Erythroblast (primary cell): ENCODE measurements at regions not wholly inside any gene's neighbourhood (a gene's known extent, or its start where the extent isn't known, plus 50 kb on each side); places are given as distances from the start of the nearest gene placed in this dataset.

Experiments used
- DNase-seq, 2 experiments: peaks; one replicate each; lab custom pipeline; 2025; lab: John Stamatoyannopoulos, UW
- GATA1 ChIP-seq: IDR thresholded peaks from 2 replicates; pipeline ENCODE4 v1.6.1; 2011; ENCODE audit warnings: low read depth, mild to moderate bottlenecking, control low read depth, low read length, moderate library complexity
- POLR2A ChIP-seq: IDR thresholded peaks from 2 replicates; pipeline ENCODE4 v1.6.1; 2011; ENCODE audit warnings: mild to moderate bottlenecking, low read length

DNA sequence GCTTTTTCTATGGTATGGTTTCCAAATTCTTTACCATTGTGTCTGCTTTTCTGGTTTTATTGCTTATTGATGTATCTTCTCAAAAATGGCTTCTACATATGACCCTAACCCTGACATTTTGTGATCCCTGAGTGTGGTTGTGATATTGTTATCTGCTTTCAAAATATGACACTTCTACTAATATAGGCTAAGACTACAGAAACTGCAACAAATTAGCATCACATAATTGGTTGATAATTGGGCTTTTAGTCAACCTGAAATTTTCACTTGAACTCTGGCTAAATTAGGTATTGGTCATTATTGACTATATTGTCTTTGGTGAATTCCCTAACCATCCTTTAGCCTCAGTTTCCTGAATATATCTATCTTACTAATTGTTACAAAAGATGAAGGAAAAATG, 246.1 kb downstream of the PIK3C3 start:
- TF ChIP-seq POLR2A = no peak
- TF ChIP-seq GATA1 = no peak
- DNase-seq = no peak

DNA sequence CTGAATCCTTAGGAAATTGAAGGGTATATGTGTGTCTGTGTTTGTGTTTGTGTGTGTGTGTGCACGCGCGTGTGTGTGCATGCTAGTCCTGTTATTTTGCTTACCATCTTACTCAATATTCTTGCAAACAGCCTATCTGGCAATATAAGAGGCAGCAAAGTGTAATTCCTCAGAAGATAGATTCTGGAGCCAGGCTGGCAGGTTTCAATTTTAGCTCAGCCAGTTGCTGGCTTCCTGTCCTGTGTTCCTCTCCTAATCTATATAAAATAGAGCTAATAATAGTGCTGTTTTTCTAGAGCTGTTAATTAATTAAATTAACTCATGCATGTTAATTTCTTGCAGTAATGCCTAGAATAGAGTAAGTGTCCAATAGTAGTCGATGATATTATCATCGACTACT, 256.2 kb downstream of the PIK3C3 start:
- DNase-seq = no peak
- TF ChIP-seq GATA1 (no peak), POLR2A (no peak)

DNA sequence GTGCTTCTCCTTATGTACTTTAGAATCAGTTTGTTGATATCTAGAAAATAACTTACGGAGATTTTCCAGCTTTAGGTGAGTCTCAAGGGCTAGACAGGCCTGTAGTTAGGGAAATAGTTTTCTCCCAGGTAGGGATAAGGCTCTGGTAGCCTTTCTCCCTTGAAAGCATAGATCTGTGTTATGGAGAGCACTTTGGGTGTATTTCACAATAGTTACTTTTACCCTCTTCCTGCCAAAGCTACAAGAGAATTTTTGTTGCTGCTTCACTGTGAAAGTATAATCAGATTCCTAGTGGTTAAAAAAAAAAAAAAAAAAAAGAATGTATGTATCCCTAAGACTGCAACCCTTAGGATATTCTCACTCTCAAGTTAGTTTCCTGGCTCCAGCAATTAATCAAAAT, 267.5 kb downstream of the PIK3C3 start:
- DNase-seq = no peak
- no peak for TF ChIP-seq POLR2A
- TF ChIP-seq GATA1 = no peak

DNA sequence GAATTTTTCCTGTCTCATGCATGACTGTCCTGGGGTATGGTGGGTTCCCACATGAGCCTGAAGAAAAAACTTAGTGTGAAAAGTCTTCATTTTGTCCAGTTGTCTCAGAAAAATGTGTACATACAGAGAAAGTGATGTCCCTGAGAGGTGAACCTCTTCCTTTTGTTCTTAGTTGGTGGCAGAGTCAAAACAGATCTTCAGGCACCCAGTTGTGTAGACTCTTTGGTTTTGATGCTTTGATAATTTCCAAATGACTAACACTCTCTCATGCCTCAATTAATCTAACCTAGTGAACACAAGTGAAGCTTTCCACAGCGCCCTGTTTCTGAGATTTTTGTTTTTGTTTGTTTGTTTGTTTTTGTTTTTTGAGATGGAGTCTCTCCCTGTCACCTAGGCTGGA, 273.5 kb downstream of the PIK3C3 start:
- no peak for TF ChIP-seq GATA1
- TF ChIP-seq POLR2A = no peak
- no peak for DNase-seq

DNA sequence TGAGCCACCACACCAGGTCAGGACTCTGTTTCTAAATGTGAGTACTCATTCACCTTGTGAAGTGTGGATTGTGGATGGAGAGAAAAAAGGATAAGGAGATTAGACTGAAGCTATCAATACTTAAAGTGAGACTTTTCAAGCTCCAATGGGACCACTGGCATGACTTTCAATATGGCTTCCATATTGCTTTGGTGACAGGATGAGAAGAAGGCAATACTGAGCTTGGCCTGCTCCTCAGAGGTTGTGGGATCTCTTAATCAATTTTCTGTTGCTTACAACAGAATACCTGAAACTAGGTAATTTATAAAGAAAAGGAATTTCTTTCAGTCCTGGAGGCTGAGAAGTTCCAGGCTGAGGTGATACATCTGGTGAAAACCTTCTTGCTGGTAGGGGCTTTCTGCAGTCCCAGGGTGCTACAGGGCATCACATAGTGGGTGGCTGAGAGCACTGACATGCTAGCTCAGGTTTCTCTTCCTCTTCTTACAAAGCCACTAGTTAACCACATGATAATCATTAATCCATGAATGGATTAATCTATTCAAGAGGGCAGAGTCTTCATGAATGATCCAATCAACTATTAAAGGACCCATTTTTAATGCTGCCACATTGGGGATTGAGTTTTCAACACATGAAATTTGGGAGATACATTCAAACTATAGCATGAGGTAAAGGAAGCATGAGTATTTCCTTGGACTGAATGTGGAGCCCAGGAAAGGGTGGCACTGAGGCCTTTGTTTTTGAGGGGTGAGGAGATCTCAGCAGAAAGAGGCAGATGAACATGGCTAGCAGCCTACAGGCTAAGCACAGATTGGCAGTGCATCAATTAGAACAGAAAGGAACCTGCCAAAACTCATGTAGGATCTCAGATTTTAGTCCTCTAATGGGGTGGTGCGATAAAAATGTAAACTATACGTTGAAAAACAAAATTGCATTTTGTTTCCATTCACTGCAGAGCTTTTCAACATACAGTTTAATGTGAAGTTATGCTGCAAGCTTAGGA, 274.5 kb downstream of the PIK3C3 start:
- TF ChIP-seq POLR2A (no peak), GATA1 (no peak)
- DNase-seq = no peak

DNA sequence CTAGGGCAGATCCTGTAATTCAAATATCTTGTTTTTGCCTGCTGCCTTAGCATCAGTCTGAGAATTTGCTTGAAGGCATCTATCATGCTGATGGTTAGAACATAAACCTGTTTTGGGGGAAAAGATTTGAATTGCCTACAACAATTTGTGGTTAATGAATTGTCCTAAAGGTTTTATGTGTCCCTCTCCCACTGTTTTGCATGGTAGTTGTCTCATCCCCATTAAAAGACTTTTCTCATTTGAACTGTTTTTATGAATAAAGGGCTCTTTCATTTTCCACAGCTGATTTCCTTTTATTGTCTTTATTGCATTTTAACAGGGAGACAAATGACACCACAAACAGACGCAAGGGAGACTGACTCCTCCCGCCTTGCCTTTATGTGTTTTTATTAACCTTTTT, 275.6 kb downstream of the PIK3C3 start:
- TF ChIP-seq GATA1 = no peak
- no peak for TF ChIP-seq POLR2A
- no peak for DNase-seq

DNA sequence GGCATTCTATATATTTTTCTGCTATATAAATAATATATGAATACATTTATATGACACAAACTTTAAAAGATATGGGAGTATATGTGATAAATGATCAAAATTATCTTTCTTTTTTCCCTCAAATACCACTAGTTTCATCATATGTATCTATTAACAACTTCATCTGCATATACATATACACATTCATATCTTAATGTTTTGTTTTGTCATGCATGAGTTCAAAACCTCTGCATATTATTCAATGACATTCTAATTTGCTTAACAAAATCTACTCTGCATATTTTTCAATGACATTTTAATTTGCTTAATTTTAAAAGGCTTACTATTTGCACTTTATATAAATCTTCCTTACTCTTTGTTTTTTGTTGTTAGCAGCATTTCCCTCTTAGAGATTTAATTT, 276.2 kb downstream of the PIK3C3 start:
- no peak for DNase-seq
- TF ChIP-seq POLR2A (no peak), GATA1 (no peak)

DNA sequence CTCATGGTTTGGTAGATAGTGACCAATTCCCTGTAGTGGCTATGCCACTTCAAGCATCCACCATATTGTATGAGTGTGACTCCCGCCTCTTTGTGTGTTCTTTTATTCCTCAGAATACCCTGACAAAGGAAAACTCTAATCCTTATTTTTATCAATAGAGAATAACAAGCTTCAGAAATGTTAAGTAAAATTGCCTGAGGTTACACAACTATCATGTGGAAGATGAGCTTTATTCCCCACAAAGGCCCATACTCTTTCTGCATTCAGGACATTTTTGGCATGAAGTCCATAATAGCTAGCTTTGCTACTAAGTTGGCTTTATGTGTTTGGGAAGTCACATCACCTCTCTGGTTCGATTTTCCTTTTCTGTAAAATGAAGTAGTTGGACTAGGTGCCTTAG, 276.8 kb downstream of the PIK3C3 start:
- TF ChIP-seq POLR2A = no peak
- no peak for TF ChIP-seq GATA1
- no peak for DNase-seq

DNA sequence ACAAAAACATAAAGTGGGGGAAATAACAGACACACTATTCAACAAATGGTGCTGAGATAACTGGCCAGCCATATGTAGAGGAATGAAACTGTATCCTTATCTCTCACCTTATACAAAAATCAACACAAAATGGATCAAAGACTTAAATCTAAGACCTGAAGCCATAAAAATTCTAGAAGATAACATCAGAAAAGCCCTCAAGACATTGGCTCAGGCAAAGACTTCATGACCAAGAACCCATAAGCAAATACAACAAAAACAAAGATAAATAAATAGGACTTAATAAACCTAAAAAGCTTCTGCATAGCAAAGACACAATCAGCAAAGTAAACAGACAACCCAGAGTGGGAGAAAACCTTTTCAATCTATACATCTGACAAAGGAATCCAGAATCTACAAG, 278.9 kb downstream of the PIK3C3 start:
- no peak for TF ChIP-seq POLR2A
- TF ChIP-seq GATA1 = no peak

DNA sequence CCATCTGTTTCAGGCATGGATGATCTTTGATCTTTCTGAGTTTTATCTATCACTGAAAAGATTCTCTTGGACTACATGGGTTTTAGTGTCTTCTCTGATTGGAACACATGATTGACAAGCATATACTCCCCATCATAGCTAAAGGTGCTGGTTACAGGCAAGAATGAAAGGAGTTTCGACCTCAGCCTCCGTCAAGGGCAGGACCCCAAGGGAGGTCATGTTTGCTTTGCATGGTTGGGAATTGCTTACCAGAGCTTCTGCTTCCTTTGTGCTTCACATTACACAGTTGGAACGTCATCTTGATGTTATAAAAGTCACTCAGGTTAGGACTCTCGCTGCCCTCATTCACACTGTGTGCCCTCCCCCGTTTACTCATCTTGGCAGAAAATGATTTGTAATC, 287.7 kb downstream of the PIK3C3 start:
- TF ChIP-seq GATA1 (no peak), POLR2A (no peak)
- DNase-seq = no peak

More for the DNA sequence above, 278.9 kb downstream of the PIK3C3 start:
- DNase-seq = no peak

DNA sequence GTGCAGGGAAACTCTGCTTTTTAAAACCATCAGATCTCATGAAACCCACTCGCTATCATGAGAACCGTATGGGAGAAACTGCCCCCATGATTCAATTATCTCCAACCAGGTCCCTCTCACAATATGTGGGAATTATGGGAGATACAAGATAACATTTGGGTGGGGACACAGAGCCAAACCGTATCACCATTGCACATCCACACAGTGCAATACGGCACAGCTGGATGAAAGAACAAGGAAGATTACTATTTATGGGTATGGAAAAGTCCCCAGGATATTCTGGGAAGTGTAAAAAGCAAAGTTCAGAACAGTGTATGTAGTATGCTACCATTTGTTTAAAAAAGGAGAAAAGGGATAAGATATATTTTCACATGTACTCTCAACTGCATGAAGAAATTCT, 290.1 kb downstream of the PIK3C3 start:
- TF ChIP-seq GATA1 (no peak), POLR2A (no peak)
- no peak for DNase-seq

DNA sequence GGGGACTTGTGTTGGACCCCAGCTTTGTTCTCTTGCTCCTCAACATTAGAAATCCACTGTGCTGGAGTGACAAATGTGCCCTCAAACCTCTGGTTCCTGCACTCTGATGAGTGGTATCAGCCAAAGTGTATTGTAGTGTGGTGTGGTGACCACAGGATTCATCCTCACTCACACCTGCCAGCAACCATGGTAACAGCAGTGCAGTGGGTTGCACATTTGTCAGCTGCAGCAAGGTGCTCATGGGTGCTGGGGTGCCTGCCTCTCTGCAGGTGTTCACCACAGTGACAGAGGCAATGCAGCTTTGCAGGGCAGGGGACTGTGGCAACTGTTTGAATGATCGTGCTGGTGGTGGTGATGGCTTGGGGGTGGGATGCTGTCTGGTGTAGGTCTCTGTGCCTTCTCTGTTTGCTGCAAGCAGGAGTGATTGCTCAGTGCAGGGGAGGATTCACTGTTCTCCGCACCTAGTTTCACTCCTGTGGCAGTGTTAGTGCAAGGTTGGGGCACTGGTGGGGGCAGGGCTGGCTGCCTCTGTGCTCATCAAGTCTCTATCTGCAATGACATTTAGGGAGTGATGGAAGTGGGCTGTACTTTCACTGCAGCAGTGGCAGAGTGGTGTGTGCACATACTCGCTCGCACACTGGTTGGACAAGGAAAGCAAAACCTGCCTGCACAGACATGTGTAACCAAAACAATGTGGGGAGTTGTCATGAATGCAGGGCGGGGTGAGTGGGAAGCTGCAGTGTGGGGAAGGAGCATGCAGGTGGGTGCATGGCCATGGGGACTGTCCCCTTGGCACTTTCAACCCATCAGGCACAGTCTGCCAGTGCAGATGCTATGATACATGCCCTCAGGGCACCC, 301.1 kb downstream of the PIK3C3 start:
- DNase-seq = no peak
- TF ChIP-seq GATA1 = no peak
- no peak for TF ChIP-seq POLR2A

DNA sequence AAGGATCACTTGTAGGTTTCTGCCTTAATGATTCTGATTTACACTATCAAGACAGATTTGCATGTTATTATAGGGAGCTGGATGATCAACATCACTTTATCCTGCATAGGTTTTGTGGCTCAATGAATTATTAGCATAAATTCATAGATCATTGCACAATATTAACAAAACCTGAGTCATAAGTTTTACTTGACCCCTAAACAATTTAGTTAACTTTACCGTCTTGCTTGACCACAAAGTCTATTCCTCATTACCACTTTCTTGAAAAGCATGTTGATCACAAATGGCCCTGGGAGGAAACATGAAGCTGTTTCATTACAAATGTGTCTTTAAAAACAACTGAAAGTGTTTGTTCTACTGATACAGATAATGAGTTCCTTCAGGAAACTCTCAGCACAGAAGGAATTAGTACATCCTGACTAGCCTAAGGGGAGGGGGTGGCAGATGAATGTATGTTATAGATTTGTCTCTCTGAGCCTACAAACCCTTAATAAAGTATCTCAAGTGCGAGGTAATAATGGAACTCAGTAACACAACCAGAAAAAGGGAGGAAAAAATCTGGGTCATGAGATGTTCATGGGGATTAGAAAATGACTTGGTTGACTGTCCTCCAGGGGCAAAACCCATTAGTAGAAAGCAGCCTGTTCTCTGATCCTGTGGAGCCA, 303.4 kb downstream of the PIK3C3 start:
- no peak for TF ChIP-seq POLR2A
- no peak for TF ChIP-seq GATA1
- DNase-seq = no peak

DNA sequence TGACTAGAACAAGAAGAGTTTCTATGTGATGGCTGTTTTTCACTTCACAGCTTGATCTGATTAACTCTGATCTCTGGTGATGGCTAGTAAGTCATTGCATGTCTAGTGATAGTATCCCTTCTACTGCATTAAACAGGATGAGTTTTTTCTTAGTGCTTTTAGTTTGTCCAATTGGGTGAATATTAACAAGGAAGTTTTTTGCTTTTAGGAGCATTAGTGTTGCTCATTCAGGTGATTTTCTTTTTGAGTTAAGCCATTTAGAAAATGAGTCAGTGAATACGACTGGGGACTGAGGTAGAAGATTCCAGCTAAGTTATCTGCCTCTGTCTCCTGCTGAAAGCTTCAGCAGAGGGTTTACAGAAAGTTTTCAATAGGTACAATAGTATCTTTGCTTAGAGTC, 306.7 kb downstream of the PIK3C3 start:
- no peak for TF ChIP-seq GATA1
- TF ChIP-seq POLR2A = no peak
- DNase-seq = no peak

DNA sequence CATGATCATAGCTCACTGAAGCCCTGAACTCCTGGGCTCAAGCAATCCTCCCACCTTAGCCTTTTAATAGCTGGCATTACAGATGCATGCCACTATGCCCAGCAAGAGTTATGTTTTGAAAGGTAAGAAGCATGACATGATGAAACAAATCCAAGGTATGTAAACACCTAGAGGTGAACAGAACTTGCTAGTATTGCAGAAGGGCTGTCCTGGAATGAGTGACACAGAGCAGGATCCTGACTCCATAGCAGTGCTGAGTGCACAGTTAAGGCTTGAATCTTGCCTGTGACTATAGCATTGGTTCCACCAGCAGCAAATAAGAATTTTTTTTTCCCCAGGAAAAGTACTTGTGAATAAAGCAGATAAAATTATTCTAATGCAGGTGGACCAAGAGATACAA, 309.5 kb downstream of the PIK3C3 start:
- TF ChIP-seq POLR2A = no peak
- TF ChIP-seq GATA1 = no peak
- DNase-seq = no peak
